ENCODE measurements at regions not wholly inside any gene's neighbourhood (a gene's known extent, or its start where the extent isn't known, plus 50 kb on each side); places are given as distances from the start of the nearest gene placed in this dataset.

DNA sequence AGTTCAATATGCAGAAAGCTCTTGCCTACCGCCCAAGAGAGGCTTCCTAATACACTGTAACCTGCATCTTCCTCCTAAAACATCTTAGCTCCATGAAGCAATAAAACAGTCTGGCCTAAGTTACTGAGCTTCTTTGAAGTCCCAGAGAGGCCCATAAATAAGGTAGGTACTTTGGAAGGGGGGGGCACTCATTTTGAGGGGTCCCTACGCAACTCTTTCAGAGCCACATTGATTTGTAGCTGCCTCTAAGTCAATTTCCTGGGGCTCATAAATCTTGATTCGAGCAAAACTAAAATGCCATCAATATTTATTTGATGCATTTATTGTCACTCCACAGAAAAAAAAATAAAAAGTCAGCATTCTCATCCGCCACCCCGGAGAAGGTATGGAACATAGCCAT lies 60.4 kb upstream of the SIX2 start:
- no peak for DNase-seq (ENCODE audit: low spot score)
- no peaks in the 10 kb centered on the region for H3K36me3 ChIP-seq (replicated peaks; ENCODE audit: insufficient read depth, low read depth)
- no peak overlapping the region for H3K4me3 ChIP-seq
- H3K27me3 ChIP-seq = peaks cover 3% of the 10 kb centered on the region
- no peaks in the 10 kb centered on the region for H4K20me1 ChIP-seq (ENCODE audit: insufficient read depth, poor library complexity, severe bottlenecking)
- H3K27ac ChIP-seq = no peak overlapping the region
- H3K4me2 ChIP-seq = no peak overlapping the region
- 75% methylated on average over 5 of the region's 5 CpGs for WGBS (ENCODE audit: low lambda C conversion rate, missing lambda C conversion rate)
- no peaks in the 10 kb centered on the region for H3K9me2 ChIP-seq (replicated peaks; ENCODE audit: insufficient read depth)
- no peak overlapping the region for H2AFZ ChIP-seq
- TF ChIP-seq EZH2phosphoT487 (IDR thresholded peaks at IDR 0.05; ENCODE audit: low read depth, severe bottlenecking, unreplicated experiment) = no peak
- H3K9me3 ChIP-seq (ENCODE audit: low read depth) = no peaks in the 10 kb centered on the region
- no peaks in the 10 kb centered on the region for H3K4me1 ChIP-seq (ENCODE audit: insufficient read depth)
- H3K79me2 ChIP-seq = no peaks in the 10 kb centered on the region

DNA sequence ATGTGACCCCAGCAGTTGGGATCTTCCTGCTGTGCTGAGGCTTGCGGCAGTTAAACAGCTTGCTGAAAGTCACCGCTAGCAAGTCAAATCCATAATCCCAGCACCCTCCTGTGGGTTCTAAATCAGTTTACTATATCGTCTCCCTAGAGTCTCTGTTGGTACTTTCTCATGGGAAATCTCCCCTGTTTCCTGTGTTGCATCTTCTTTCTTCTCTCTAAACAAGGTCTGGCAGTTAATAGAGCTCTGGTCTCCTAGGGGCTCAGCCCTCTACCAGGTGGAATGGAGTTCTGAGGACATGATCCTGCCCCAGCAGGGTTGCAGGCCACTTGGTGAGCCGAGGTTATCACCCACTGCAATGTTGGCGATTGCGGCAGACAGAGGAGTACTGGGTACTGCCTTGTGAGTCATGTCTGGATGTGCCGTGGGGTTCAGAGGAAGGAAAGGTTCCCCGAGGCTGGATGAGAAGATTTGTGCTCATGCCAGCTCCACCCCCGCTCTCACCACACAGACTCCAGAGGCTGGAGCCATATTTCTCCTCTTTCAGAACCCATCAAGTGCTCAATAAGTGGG lies 59.4 kb upstream of the SIX2 start:
- no peak overlapping the region for H3K27ac ChIP-seq
- WGBS (ENCODE audit: low lambda C conversion rate, missing lambda C conversion rate) = 82% methylated on average over 9 of the region's 9 CpGs

DNA sequence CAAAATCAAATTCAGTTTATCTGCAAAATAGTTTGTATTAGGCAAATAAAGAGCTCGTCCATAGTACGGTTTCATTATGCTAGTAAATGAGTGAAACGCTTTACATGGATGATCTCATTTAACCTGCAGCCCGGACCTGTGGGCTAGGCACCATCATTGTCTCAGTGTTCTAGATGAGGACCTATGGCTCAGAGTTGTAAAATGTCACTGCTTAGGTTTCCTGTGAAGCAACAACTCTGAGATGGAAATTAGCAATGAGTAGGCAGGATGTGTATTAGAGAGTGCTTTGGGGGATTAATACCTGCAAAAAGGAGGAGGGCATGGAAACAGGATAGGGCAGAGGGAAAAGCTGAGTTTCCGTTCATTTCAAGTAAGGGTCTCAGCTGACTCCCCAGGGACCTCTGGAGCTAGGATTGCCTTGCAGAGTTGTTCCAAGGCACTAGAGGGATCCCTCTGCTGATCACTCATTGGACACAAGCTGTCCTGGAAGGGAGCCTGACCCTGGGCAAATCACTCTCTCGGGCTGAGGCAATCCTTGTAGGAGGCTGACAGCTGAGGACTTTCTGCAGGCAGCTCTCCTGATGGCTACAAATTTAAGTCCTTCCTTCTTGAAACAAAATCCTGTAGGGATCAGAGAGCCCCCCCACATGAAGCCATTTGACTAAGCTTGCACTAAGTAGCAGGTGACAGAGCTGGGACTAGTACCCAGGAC lies 58.8 kb upstream of the SIX2 start:
- H4K20me1 ChIP-seq (ENCODE audit: insufficient read depth, poor library complexity, severe bottlenecking) = no peaks in the 10 kb centered on the region
- H3K4me1 ChIP-seq (ENCODE audit: insufficient read depth) = no peaks in the 10 kb centered on the region
- H3K79me2 ChIP-seq = no peaks in the 10 kb centered on the region
- H3K4me3 ChIP-seq = no peak overlapping the region
- no peaks in the 10 kb centered on the region for H3K9me2 ChIP-seq (replicated peaks; ENCODE audit: insufficient read depth)
- DNase-seq (ENCODE audit: low spot score) = peak; percentile 15
- 65% methylated on average over 6 of the region's 6 CpGs for WGBS (ENCODE audit: low lambda C conversion rate, missing lambda C conversion rate)
- H3K4me2 ChIP-seq = no peak overlapping the region
- TF ChIP-seq EZH2 (IDR thresholded peaks at IDR 0.05; ENCODE audit: borderline replicate concordance) = no peak
- TF ChIP-seq, protein P1, sequence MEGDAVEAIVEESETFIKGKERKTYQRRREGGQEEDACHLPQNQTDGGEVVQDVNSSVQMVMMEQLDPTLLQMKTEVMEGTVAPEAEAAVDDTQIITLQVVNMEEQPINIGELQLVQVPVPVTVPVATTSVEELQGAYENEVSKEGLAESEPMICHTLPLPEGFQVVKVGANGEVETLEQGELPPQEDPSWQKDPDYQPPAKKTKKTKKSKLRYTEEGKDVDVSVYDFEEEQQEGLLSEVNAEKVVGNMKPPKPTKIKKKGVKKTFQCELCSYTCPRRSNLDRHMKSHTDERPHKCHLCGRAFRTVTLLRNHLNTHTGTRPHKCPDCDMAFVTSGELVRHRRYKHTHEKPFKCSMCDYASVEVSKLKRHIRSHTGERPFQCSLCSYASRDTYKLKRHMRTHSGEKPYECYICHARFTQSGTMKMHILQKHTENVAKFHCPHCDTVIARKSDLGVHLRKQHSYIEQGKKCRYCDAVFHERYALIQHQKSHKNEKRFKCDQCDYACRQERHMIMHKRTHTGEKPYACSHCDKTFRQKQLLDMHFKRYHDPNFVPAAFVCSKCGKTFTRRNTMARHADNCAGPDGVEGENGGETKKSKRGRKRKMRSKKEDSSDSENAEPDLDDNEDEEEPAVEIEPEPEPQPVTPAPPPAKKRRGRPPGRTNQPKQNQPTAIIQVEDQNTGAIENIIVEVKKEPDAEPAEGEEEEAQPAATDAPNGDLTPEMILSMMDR (IDR thresholded peaks at IDR 0.05; ENCODE audit: poor library complexity) = no peak
- TF ChIP-seq EZH2phosphoT487 (IDR thresholded peaks at IDR 0.05; ENCODE audit: low read depth, severe bottlenecking, unreplicated experiment) = no peak
- H2AFZ ChIP-seq = no peak overlapping the region
- H3K9me3 ChIP-seq (ENCODE audit: low read depth) = no peaks in the 10 kb centered on the region
- no peak overlapping the region for H3K27ac ChIP-seq
- no peaks in the 10 kb centered on the region for H3K36me3 ChIP-seq (replicated peaks; ENCODE audit: insufficient read depth, low read depth)
- peaks cover 3% of the 10 kb centered on the region for H3K27me3 ChIP-seq

More for the DNA sequence above, 59.4 kb upstream of the SIX2 start:
- Histone ChIP-seq H3K79me2 (no peaks in the 10 kb centered on the region), H3K9me2 (replicated peaks; ENCODE audit: insufficient read depth) (no peaks in the 10 kb centered on the region), H3K36me3 (replicated peaks; ENCODE audit: insufficient read depth, low read depth) (no peaks in the 10 kb centered on the region), H4K20me1 (ENCODE audit: insufficient read depth, poor library complexity, severe bottlenecking) (no peaks in the 10 kb centered on the region), H3K9me3 (ENCODE audit: low read depth) (no peaks in the 10 kb centered on the region), H3K4me1 (ENCODE audit: insufficient read depth) (no peaks in the 10 kb centered on the region), H3K27me3 (peaks cover 3% of the 10 kb centered on the region), H2AFZ (no peak overlapping the region), H3K4me2 (no peak overlapping the region), H3K4me3 (no peak overlapping the region)
- TF ChIP-seq EZH2phosphoT487 (IDR thresholded peaks at IDR 0.05; ENCODE audit: low read depth, severe bottlenecking, unreplicated experiment) = no peak
- TF ChIP-seq, protein P1 (IDR thresholded peaks at IDR 0.05; ENCODE audit: poor library complexity) = no peak
- no peak for TF ChIP-seq EZH2 (IDR thresholded peaks at IDR 0.05; ENCODE audit: borderline replicate concordance)
- no peak for DNase-seq (ENCODE audit: low spot score)
